A673 (cell line): ENCODE measurements at regions not wholly inside any gene's neighbourhood (a gene's known extent, or its start where the extent isn't known, plus 50 kb on each side); places are given as distances from the start of the nearest gene placed in this dataset.

Source experiments
- CTCF ChIP-seq: fragments of 300-800, 200-600 bp; sonication (generic); conservative IDR thresholded peaks from 2 replicates; pipeline ENCODE4 v1.5.1; 2017; ENCODE audit warnings: low read depth, mild to moderate bottlenecking, antibody characterized with exemption, low read length, moderate library complexity, mixed read lengths
- EZH2 ChIP-seq: fragments of 200-600 bp; sonication (generic); IDR thresholded peaks from 2 replicates; pipeline ENCODE4 v1.6.1; 2017; ENCODE audit warnings: borderline replicate concordance, low read depth, mild to moderate bottlenecking, mixed read lengths, antibody characterized with exemption, low read length; ENCODE audit not compliant: poor library complexity, severe bottlenecking

GRCh38 chrX:122248681-122249080, 935.4 kb upstream of the GRIA3 start:
- no peak for TF ChIP-seq CTCF
- TF ChIP-seq EZH2, result no peak
